ENCODE measurements at regions not wholly inside any gene's neighbourhood (a gene's known extent, or its start where the extent isn't known, plus 50 kb on each side); places are given as distances from the start of the nearest gene placed in this dataset.

DNA sequence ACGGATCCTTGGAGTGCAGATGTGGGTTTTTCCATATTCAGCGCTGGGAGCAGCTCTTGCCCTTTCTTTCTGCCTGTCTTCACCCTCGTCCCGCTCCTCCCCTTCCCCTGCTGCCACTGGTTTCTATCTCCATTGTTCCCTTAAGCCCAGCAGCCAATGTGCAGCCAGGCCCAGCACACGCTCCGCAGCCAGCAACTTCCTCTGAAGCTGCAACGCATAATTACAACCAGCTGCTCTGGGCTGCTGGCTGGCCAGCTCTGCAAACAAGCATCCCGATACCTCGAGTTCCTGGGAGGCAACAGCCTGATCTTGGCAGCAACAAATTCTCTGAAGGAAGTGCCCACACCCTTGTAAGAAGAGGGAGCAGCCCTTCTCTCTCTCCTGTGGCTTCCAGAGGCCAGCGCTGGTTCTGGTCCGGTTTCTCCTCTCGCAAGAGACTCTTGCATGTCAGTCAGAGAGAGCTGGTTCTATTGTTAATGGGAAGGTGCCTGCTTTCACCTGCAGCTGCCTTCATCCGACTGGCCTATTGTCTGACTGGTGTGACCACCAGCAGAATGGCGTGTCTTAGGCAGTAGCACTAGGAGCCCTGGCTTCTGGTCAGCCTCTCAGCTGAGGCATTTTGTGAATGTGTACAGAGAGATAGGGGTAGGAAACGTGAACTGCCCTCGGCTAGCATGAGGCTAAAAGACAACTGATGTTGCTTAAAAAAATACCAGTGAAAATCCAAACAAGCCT, 83.8 kb upstream of the MAML3 start:
- ChIA-PET CTCF (interaction anchor here (1.5 to 2.4 kb wide), 2 partner anchors 11 to 15 kb away, joined by 5 to 8 read pairs; no protein-coding TSS in a partner anchor), POLR2A (interaction anchor here (0.8 kb wide), 1 partner anchor 177 kb away, joined by 4 read pairs; no protein-coding TSS in a partner anchor)
- TF ChIP-seq, protein P1, sequence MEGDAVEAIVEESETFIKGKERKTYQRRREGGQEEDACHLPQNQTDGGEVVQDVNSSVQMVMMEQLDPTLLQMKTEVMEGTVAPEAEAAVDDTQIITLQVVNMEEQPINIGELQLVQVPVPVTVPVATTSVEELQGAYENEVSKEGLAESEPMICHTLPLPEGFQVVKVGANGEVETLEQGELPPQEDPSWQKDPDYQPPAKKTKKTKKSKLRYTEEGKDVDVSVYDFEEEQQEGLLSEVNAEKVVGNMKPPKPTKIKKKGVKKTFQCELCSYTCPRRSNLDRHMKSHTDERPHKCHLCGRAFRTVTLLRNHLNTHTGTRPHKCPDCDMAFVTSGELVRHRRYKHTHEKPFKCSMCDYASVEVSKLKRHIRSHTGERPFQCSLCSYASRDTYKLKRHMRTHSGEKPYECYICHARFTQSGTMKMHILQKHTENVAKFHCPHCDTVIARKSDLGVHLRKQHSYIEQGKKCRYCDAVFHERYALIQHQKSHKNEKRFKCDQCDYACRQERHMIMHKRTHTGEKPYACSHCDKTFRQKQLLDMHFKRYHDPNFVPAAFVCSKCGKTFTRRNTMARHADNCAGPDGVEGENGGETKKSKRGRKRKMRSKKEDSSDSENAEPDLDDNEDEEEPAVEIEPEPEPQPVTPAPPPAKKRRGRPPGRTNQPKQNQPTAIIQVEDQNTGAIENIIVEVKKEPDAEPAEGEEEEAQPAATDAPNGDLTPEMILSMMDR (IDR thresholded peaks at IDR 0.05): no peak
- Mint-ChIP-seq H3K36me3 (ENCODE audit: low read depth) (no peaks in the 10 kb centered on the region), H3K9me3 (no peaks in the 10 kb centered on the region), H3K4me3 (no peak overlapping the region), H3K4me1 (ENCODE audit: low read depth) (peaks cover 28% of the 10 kb centered on the region), H3K27me3 (peaks cover 9% of the 10 kb centered on the region), H3K27ac (no peak overlapping the region)
- no peak for DNase-seq
- no peak for ATAC-seq
- intact Hi-C loops (cut with micrococcal nuclease): no loop called here

GRCh38 chr4:140236654-140237169, 82.7 kb upstream of the MAML3 start:
- no peaks in the 10 kb centered on the region for H3K9me3 Mint-ChIP-seq
- CTCF ChIA-PET: interaction anchor here (3.2 kb wide), 1 partner anchor 8 kb away, joined by 18 read pairs; no protein-coding TSS in a partner anchor
- no peaks in the 10 kb centered on the region for H3K36me3 Mint-ChIP-seq (ENCODE audit: low read depth)
- peaks cover 9% of the 10 kb centered on the region for H3K27me3 Mint-ChIP-seq
- TF ChIP-seq, protein P1 (IDR thresholded peaks at IDR 0.05): no peak
- ATAC-seq (no peak), DNase-seq (no peak)
- POLR2A ChIA-PET: no interaction called here
- peaks cover 18% of the 10 kb centered on the region for H3K4me1 Mint-ChIP-seq (ENCODE audit: low read depth)
- H3K27ac Mint-ChIP-seq: no peak overlapping the region
- no peak overlapping the region for H3K4me3 Mint-ChIP-seq
- intact Hi-C loops (cut with micrococcal nuclease): no loop called here

- intact Hi-C loops (cut with micrococcal nuclease): no loop called here
- no peaks in the 10 kb centered on the region for H3K9me3 Mint-ChIP-seq
- ATAC-seq (peak; percentile 63), DNase-seq (peak; percentile 37)
- H3K27ac Mint-ChIP-seq: peak overlapping the region; percentile 88
- TF ChIP-seq, protein P1 (IDR thresholded peaks at IDR 0.05): no peak
- POLR2A ChIA-PET: interaction anchor here (1.0 to 1.3 kb wide), 2 partner anchors 10 to 78 kb away, joined by 3 to 4 read pairs; no protein-coding TSS in a partner anchor
- H3K27me3 Mint-ChIP-seq: peaks cover 8% of the 10 kb centered on the region
- H3K4me3 Mint-ChIP-seq: no peak overlapping the region
- CTCF ChIA-PET: interaction anchor here (0.6 to 3.5 kb wide), 9 partner anchors 10 to 228 kb away, joined by 3 to 32 read pairs (median 4); no protein-coding TSS in a partner anchor
- no peaks in the 10 kb centered on the region for H3K36me3 Mint-ChIP-seq (ENCODE audit: low read depth)
- peaks cover 18% of the 10 kb centered on the region for H3K4me1 Mint-ChIP-seq (ENCODE audit: low read depth)
Observed at GRCh38 chr4:140234697-140235060, 80.7 kb upstream of the MAML3 start.

DNA sequence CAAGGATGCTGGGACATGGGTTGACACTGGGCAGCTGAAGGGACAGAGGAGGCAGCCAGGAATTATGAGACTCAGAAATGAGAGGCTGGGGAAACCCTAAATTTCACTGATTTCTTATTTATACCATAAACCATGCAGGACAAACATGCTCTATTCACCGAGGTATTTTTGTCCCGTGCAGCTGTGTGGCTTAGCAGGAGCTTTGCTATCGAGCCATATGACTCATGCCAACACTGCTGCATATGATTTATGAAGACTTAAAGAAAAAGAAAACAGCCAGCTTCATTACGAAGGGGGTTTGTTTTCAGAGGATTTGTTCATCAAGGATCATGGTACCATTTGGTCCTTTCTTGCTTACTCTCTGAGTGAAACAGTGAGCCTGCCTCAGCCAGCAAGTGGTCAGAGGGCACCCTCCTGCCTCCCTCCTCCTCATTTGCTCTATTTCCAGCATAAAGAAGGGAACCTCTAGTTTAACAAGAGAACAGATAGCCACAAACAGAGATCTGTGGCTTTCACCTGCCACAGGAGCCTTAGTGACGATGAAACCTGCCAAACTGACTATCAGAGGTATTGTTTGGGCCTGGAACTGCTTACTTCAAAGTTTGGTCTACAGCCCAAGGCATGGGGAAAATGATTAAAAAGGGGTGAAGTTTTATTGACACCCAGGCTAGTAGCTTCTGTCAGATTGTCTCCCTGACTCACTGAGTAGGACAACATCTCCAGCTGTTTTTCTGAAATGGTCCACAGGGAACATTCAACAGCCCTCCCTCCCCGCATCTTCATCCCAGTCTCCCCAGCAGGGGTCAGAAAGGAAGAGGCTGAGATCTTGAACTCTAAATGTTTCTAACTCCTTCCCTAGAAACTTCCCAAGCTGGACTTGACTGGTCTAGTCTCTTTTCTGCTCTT, 80.1 kb upstream of the MAML3 start:
- ATAC-seq: peak; percentile 53
- POLR2A ChIA-PET: interaction anchor here (1.0 to 1.3 kb wide), 2 partner anchors 10 to 78 kb away, joined by 3 to 4 read pairs; no protein-coding TSS in a partner anchor
- H3K36me3 Mint-ChIP-seq (ENCODE audit: low read depth): no peaks in the 10 kb centered on the region
- peaks cover 18% of the 10 kb centered on the region for H3K4me1 Mint-ChIP-seq (ENCODE audit: low read depth)
- DNase-seq: peak; percentile 28
- CTCF ChIA-PET: interaction anchor here (0.6 to 3.5 kb wide), 7 partner anchors 10 to 211 kb away, joined by 3 to 32 read pairs (median 5); no protein-coding TSS in a partner anchor
- H3K4me3 Mint-ChIP-seq: no peak overlapping the region
- no peaks in the 10 kb centered on the region for H3K9me3 Mint-ChIP-seq
- peaks cover 8% of the 10 kb centered on the region for H3K27me3 Mint-ChIP-seq
- intact Hi-C loops (cut with micrococcal nuclease): no loop called here
- TF ChIP-seq, protein P1 (IDR thresholded peaks at IDR 0.05): no peak
- peak overlapping the region; percentile 88 for H3K27ac Mint-ChIP-seq
